HG03135 (cell line): ENCODE measurements at regions not wholly inside any gene's neighbourhood (a gene's known extent, or its start where the extent isn't known, plus 50 kb on each side); places are given as distances from the start of the nearest gene placed in this dataset.
"Not testable (repeated sequence)": the region's sequence is repeated elsewhere in the genome, so short reads cannot be mapped to it uniquely, and the experiment has no call there.

ENCODE experiments used
- ATAC-seq: cut with Tn5 transposase; IDR thresholded peaks from one replicate; pipeline ENCODE4 v1.9.1; 2021; ENCODE audit warnings: mild to moderate bottlenecking, moderate library complexity; ENCODE audit not compliant: unreplicated experiment

- ATAC-seq = no peak
Measured at GRCh38 chr2:36235882-36236281, 119.7 kb upstream of the CRIM1 start.

- ATAC-seq = no peak
Measured at GRCh38 chr2:36235426-36235825, 120.2 kb upstream of the CRIM1 start.

- no peak for ATAC-seq
Measured at GRCh38 chr2:36223259-36223658, 132.3 kb upstream of the CRIM1 start.

GRCh38 chr2:36222485-36222884 is 133.1 kb upstream of the CRIM1 start:
- ATAC-seq = no peak

- ATAC-seq = no peak
Measured at GRCh38 chr2:36214691-36215090, 140.9 kb upstream of the CRIM1 start.

- no peak for ATAC-seq
Measured at GRCh38 chr2:36203366-36203765, 152.2 kb upstream of the CRIM1 start.

GRCh38 chr2:36197181-36197971 is 158.2 kb upstream of the CRIM1 start:
- no peak for ATAC-seq

GRCh38 chr2:36193680-36194079 is 161.9 kb upstream of the CRIM1 start:
- no peak for ATAC-seq

GRCh38 chr2:36192983-36193382 is 162.6 kb upstream of the CRIM1 start:
- ATAC-seq = no peak

- no peak for ATAC-seq
Measured at GRCh38 chr2:36190097-36190496, 165.5 kb upstream of the CRIM1 start.

- no peak for ATAC-seq
Measured at GRCh38 chr2:36185624-36186023, 170.0 kb upstream of the CRIM1 start.

- no peak for ATAC-seq
Measured at GRCh38 chr2:36184848-36185247, 170.7 kb upstream of the CRIM1 start.

- ATAC-seq = not testable (repeated sequence)
Measured at GRCh38 chr2:36180789-36181482, 174.6 kb upstream of the CRIM1 start.

GRCh38 chr2:36180293-36180692 is 175.3 kb upstream of the CRIM1 start:
- ATAC-seq = not testable (repeated sequence)

- ATAC-seq = not testable (repeated sequence)
Measured at GRCh38 chr2:36179668-36180269, 175.8 kb upstream of the CRIM1 start.

GRCh38 chr2:36178384-36178783 is 177.2 kb upstream of the CRIM1 start:
- no peak for ATAC-seq

GRCh38 chr2:36177282-36177681 is 178.3 kb upstream of the CRIM1 start:
- ATAC-seq = no peak

- ATAC-seq = no peak
Measured at GRCh38 chr2:36174920-36175319, 180.7 kb upstream of the CRIM1 start.

- ATAC-seq = no peak
Measured at GRCh38 chr2:36173760-36174404, 181.7 kb upstream of the CRIM1 start.

GRCh38 chr2:36172824-36173223 is 182.8 kb upstream of the CRIM1 start:
- no peak for ATAC-seq

- ATAC-seq = no peak
Measured at GRCh38 chr2:36170805-36171204, 184.8 kb upstream of the CRIM1 start.
